Testis (tissue), 2 donors: ENCODE measurements at regions not wholly inside any gene's neighbourhood (a gene's known extent, or its start where the extent isn't known, plus 50 kb on each side); places are given as distances from the start of the nearest gene placed in this dataset.

ENCODE experiments used
- DNase-seq: peaks from one replicate; pipeline ENCODE4 v3.0.0-alpha.2; 2019
- H3K27ac ChIP-seq, 2 donors: fragments of 200-600 bp; sonication (generic); one replicate each; pipeline ENCODE4 v1.5.1; 2019
- H3K27me3 ChIP-seq: fragments of 200-600 bp; sonication (generic); one replicate; pipeline ENCODE4 v1.5.1; 2019
- H3K36me3 ChIP-seq: fragments of 200-600 bp; sonication (generic); one replicate; pipeline ENCODE4 v1.5.1; 2017; ENCODE audit warnings: low read depth; ENCODE audit errors: missing control alignments
- H3K4me1 ChIP-seq: fragments of 200-600 bp; sonication (generic); one replicate; pipeline ENCODE4 v1.5.1; 2019
- H3K4me3 ChIP-seq, 2 donors: fragments of 200-600 bp; sonication (generic); one replicate each; pipeline ENCODE4 v1.5.1; 2017 to 2019
- H3K9me3 ChIP-seq: fragments of 200-600 bp; sonication (generic); one replicate; pipeline ENCODE4 v1.5.1; 2017
- POLR2A ChIP-seq: fragments of 450-650 bp; IDR thresholded peaks from one replicate; pipeline ENCODE4 v1.6.1; 2017; ENCODE audit warnings: antibody characterized with exemption, mild to moderate bottlenecking, moderate library complexity
- WGBS, 2 donors: methylation state at CpG; one replicate each; pipeline ENCODE4 v1.1.5; 2018; 5-methylcytosine and 5-hydroxymethylcytosine counted together
- intact Hi-C: fragments of 100-400 bp; cut with DNase I; formaldehyde crosslinking; loops from one replicate; pipeline ENCODE4 v1.15.1; 2023; ENCODE audit warnings: low total_unique reads
- TF ChIP-seq, protein P1 (sequence below), 3 experiments: fragments of 450-650 bp in 2 of 3; fragments of 200-600 bp in 1 of 3; sonication (generic) in 1 of 3; IDR thresholded peaks; one replicate each; pipeline ENCODE4 v1.5.1; 2016 to 2019; ENCODE audit warnings: antibody characterized with exemption in 3 of 3, mild to moderate bottlenecking in 2 of 3, moderate library complexity in 1 of 3

DNA sequence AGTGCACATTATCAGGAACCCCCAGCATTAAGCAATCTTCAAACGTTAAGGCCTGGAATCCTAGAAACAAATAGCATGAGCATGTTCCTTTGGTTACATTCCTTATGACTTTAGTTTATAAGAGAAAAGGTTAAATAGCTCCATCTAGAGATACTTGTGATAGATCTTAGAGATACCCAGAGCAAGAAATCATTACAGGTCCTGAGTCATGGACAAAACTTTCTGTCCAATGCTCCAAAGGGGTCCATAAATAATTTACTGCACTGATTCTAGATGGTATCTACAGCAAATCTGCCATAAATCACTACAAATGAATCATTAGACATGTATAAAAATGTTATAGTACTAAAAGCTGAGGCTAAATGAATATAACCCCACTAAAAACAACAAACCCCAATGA lies 139.6 kb downstream of the HTR1A start:
- Histone ChIP-seq H3K9me3 (no peaks in the 10 kb centered on the region), H3K27ac (no peak overlapping the region), H3K36me3 (no peaks in the 10 kb centered on the region), H3K4me3 (no peak overlapping the region), H3K27me3 (no peaks in the 10 kb centered on the region), H3K4me1 (no peaks in the 10 kb centered on the region)
- DNase-seq = no peak
- WGBS, 2 donors = 21 to 39% methylated on average over 1 of the region's 1 CpG
- no peak for TF ChIP-seq POLR2A
- TF ChIP-seq, protein P1, sequence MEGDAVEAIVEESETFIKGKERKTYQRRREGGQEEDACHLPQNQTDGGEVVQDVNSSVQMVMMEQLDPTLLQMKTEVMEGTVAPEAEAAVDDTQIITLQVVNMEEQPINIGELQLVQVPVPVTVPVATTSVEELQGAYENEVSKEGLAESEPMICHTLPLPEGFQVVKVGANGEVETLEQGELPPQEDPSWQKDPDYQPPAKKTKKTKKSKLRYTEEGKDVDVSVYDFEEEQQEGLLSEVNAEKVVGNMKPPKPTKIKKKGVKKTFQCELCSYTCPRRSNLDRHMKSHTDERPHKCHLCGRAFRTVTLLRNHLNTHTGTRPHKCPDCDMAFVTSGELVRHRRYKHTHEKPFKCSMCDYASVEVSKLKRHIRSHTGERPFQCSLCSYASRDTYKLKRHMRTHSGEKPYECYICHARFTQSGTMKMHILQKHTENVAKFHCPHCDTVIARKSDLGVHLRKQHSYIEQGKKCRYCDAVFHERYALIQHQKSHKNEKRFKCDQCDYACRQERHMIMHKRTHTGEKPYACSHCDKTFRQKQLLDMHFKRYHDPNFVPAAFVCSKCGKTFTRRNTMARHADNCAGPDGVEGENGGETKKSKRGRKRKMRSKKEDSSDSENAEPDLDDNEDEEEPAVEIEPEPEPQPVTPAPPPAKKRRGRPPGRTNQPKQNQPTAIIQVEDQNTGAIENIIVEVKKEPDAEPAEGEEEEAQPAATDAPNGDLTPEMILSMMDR (IDR thresholded peaks at IDR 0.05) = no peak
- intact Hi-C loops = no loop called here

DNA sequence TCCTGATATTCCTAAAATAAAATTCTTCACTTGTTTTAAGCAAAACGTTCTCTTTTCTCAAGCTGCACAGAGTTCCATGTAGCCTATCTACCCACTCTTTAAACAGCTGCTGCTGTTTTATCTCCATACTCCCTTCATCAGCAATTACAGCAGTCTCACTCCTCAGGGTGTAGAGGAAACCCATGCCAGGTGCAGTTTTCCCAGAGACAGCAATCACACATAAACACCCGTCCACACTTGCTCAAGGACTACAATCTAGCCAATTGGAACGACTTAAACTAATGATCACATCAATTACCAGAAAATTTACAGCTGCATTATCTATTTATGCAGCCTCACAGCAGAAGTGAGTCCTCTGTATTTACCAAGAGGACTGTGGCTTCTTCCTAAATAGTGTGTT lies 141.7 kb downstream of the HTR1A start:
- DNase-seq = no peak
- no peak overlapping the region for H3K4me3 ChIP-seq
- TF ChIP-seq POLR2A = no peak
- TF ChIP-seq, protein P1 (IDR thresholded peaks at IDR 0.05) = no peak
- no peaks in the 10 kb centered on the region for H3K27me3 ChIP-seq
- H3K4me1 ChIP-seq = no peaks in the 10 kb centered on the region
- intact Hi-C loops = no loop called here
- 17 to 20% methylated on average over 3 of the region's 3 CpGs for WGBS, 2 donors
- no peak overlapping the region for H3K27ac ChIP-seq
- H3K9me3 ChIP-seq = no peaks in the 10 kb centered on the region
- no peaks in the 10 kb centered on the region for H3K36me3 ChIP-seq

DNA sequence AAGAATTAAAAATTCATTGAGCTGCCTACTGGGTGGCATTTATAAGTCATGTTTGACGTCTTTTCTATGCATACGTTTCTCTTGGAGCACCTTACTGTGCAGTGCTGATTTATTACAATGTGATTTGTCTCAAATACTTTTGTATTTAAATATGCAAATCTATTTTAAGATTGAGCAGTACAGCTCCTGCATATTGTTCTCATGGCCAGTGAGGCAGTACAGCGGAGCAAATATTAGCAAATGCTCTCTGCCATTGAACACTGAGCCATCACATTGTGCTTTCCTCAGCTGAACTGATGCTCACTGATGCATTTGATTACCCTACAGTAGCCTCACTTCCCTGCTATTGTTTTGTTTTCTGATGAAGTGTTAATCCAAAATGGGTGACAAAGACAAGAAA lies 149.6 kb downstream of the HTR1A start:
- DNase-seq = no peak
- no peaks in the 10 kb centered on the region for H3K27me3 ChIP-seq
- no peak overlapping the region for H3K4me3 ChIP-seq
- no peaks in the 10 kb centered on the region for H3K36me3 ChIP-seq
- H3K4me1 ChIP-seq = no peaks in the 10 kb centered on the region
- no peak overlapping the region for H3K27ac ChIP-seq
- intact Hi-C loops = no loop called here
- no peaks in the 10 kb centered on the region for H3K9me3 ChIP-seq
- TF ChIP-seq, protein P1 (IDR thresholded peaks at IDR 0.05) = no peak
- no peak for TF ChIP-seq POLR2A
- 90 to 93% methylated on average over 3 of the region's 3 CpGs for WGBS, 2 donors

DNA sequence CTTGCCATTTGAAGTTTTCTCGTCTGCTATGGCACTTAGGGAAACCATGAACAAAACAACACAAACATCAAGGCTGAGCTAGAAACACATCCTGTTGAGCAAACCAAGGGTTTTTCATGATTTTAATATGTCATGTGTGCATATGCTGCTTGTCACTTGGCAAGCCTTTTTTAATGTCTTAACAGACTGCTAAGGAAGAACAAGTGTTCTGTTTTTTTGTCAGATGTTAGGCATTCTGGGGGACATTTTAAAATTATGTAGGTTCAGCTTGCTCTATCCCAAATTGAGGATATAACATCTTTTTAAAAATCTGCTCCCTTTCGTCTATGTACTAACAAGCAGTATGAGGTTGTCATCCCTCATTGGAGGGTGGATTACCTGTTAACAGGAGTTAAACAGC lies 150.3 kb downstream of the HTR1A start:
- no peaks in the 10 kb centered on the region for H3K36me3 ChIP-seq
- no peaks in the 10 kb centered on the region for H3K27me3 ChIP-seq
- H3K4me3 ChIP-seq = no peak overlapping the region
- no peak for DNase-seq
- TF ChIP-seq, protein P1 (IDR thresholded peaks at IDR 0.05) = no peak
- no peak for TF ChIP-seq POLR2A
- no peak overlapping the region for H3K27ac ChIP-seq
- intact Hi-C loops = no loop called here
- no peaks in the 10 kb centered on the region for H3K9me3 ChIP-seq
- 52 to 68% methylated on average over 2 of the region's 2 CpGs for WGBS, 2 donors
- H3K4me1 ChIP-seq = no peaks in the 10 kb centered on the region

DNA sequence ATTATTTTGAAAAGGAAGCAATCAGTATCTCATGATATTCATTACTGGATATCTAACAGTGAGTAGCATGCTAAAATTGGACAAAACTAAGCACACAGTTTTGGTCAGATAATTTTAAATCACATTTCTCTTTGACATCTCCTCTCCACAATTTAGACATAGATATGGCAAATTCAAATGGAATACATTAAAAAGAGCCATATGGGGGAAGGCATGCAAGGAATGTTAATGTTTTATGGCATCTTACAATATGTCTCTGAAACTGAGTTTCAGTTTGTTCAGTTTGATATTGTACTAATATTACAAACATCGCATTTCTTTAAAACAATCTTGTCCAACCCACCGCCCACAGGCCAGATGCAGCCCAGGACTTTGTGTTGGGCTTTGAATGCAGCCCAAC lies 151.0 kb downstream of the HTR1A start:
- Histone ChIP-seq H3K9me3 (no peaks in the 10 kb centered on the region), H3K4me1 (no peaks in the 10 kb centered on the region), H3K36me3 (no peaks in the 10 kb centered on the region), H3K27ac (no peak overlapping the region), H3K27me3 (no peaks in the 10 kb centered on the region), H3K4me3 (no peak overlapping the region)
- WGBS, 2 donors = 50 to 63% methylated on average over 2 of the region's 2 CpGs
- no peak for DNase-seq
- TF ChIP-seq POLR2A = no peak
- TF ChIP-seq, protein P1 (IDR thresholded peaks at IDR 0.05) = no peak
- intact Hi-C loops = no loop called here
